HS-27A (cell line): ENCODE measurements at regions not wholly inside any gene's neighbourhood (a gene's known extent, or its start where the extent isn't known, plus 50 kb on each side); places are given as distances from the start of the nearest gene placed in this dataset.

Source experiments
- DNase-seq: peaks from one replicate; pipeline ENCODE4 v3.0.0-alpha.2; 2012; ENCODE audit warnings: low read depth, missing footprints

DNA sequence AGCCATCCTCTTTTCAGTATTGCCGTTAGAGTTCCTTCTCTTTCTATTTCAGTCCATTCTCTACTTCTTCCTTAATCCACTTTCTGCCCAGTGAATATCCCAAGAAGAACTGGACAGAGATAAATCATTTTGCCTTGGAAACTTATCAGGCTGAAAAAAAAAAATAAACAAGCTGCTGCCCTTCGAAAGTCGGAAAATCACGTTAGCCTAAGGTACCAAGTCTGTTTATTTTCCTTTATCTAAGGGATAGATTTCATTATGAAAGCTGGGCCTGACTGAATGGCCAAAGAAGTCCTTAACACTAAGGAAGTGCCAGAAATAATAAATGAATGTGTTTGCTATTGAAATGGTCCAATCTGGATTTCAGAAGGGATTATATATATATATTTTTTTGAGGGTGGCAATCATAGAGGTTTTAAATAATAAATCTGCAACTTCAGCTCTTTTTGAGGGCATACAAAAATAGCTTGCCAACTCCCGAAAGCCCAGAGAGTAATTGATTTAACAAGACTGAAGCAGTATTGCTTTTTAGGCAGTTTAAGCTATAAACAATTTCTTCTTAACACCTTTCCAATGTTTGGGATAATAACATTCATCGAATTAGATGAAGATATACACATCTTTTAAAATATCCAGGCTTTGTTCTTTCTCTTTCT is 127.0 kb upstream of the STMND1 start:
- no peak for DNase-seq

- DNase-seq = no peak
Observed at GRCh38 chr6:16974387-16974673, 127.5 kb upstream of the STMND1 start.

DNA sequence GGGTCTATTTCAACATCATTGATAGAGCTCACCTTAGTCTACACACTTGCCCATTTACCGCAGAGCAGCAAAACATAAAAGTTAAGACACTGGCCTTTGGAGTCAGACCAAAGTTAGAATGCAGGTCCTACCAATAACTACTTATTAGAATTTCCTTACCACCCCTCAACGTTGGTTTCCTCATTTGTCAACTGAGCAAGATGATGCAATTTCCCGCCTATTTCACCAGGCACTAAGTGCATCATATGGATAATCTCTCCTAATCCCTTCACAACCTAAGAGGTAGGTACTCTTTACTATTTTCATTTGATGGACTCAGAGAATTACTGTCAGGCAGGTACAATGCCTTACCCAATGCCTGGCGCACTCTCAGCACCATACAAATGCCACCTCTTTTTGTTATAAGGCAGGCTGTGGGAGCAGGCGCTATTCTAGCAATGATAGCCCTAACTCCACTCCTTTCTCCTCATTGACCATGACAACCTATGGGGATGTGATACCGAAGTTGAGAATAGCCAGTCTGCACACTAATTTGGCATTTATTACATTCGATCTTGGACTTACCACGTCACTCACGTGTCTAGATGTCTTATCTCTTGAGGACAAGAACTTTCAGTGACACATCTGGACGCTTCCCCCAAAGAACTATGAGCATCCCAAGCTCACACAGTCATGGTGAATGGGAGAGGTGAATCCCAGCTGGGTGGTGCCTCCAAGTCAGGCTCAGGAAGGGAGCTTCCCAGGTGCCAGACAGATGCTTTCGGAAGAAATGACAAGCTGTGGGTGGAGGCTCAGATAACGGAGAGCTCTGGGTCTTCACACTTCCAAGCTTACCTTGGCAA is 128.1 kb upstream of the STMND1 start:
- no peak for DNase-seq

- DNase-seq = no peak
Observed at GRCh38 chr6:16973051-16973450, 128.8 kb upstream of the STMND1 start.

GRCh38 chr6:16972535-16972934 is 129.3 kb upstream of the STMND1 start:
- no peak for DNase-seq

DNA sequence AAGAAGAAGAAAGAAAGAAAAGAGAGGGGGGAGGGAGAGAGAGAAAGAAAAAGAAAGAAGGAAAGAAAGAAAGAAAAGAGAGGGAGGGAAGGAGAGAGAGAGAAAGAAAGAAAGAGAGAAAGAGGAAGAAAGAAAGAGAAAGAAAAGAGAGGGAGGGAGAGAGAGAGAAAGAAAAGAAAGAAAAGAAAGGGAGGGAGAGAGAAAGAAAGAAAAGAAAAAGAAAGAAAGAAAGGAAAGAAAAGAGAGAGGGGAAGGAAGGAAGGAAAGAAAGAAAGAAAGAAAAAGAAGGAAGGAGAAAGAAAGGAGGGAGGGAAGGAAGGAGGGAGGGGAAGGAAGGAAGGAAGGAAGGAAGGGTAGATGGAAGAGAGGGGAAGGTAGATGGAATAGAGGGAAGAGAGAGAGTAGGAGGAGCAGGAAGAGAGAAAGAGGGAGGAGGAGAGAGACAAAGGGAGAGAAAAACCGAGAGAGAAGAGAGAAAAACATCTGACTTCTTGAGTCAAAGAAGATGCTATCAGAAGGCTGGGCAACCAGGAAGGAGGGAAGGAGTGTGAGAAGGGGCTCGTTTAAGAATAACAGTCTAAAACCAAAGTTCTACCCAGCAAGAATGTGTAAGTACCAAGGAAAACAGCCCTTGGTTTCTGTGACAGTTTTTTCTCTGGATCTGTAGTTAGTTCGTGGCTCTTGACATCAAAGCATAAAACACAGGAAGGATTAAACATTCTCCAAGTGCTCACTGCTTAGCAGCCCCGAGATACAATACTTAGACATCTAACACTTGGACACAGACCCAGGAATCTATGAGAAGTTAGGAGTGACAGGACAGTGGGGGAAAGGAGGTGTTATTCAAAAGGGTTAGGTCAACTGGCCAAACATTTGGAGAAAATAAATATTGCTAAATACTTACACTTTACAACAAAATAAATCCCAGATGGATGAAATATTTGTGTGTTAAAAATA is 131.9 kb upstream of the STMND1 start:
- no peak for DNase-seq

- DNase-seq = no peak
Observed at GRCh38 chr6:16968101-16968500, 133.7 kb upstream of the STMND1 start.

GRCh38 chr6:16967470-16967817 is 134.4 kb upstream of the STMND1 start:
- no peak for DNase-seq

DNA sequence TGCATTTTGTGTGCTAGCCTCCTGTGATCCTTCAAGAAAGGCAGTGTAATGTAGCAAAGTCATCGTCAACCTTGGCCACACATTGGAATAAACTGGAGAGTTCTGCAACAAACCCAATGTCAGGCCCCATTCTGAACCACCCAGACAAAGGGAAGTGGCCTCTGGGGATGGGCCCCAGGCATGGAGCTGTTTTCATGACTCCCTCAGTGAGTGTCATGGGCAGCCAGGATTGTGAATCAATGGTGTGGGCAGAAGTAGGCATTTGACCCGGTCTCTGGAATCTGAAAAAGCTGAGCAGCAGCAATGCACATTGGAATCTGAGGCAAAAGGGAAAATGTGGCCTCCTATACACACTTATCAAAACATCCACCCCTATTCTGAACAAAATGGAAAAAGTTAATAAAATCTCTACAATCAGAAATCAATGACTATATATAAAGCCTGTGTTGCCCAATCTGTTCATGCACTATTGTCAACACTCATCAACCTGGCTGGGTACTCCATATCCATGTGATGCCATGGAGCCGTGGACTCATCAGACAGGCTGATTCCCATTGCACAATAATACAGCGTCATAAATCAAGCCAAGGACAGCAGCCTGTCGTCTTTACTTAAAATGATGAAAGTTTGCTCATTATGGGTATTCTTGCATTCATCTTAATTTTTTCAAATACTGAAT is 134.9 kb upstream of the STMND1 start:
- no peak for DNase-seq

DNA sequence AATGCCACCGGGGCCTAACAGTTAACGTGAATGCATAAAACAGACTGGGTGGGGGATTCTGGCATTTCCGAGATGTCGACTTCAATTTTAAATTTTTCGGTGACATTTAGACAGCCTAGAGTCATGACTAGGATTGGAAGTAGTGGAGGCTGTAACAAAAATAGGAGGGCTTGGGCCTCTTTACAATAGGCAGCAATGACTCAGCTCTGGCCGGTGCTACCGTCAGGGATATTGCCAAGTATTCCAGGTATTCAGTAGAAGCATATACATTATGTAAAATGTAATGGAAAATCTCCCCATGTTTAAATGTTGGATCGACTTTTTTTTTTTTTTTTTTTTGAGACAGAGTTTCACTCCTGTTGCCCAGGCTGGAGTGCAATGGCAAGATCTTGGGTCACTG is 136.2 kb upstream of the STMND1 start:
- DNase-seq = no peak

DNA sequence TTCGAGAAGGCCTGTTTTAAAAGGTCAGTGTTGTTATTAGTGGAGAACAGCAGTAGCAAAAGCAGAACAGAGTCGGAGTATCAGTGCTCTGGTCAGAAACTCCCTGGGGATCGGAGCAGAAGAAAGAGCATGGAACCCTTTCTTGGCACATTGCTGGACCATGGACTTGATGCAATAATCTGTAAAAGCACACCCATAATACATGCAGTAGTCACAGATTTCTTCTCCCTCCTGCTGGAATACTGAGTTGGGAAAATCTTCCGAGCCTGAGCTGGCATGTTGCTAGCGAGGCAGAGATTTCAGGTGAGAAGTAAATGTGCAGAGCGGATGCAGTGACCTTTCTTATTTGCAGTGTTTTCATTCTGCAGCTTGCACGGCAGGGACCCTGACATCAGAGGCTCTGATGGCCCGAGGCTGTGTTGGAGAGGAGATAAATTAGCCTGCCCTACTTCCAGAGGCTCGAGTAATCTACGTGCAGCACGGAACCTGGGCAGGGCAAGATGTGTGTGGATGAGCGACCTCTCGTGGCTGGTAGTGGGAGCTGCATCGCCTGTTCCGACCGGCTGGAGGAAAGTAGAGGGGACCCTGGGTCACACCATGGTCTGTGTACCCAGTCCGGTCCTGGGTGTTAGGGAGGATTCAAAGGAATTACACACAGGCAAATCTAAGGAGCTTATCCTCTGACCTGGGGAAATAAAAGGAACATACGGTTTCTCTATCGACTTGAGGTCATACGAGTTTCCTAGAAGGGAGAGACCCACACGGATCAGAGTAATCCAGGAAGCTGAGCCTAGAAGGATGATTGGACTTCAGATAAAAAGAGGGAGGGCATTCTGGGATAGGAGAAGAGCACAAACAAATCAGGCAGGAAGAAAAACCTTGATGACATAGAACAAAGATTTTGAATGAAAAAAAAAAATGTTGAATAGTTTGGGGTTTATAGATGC is 137.0 kb upstream of the STMND1 start:
- DNase-seq = peak; percentile 36

DNA sequence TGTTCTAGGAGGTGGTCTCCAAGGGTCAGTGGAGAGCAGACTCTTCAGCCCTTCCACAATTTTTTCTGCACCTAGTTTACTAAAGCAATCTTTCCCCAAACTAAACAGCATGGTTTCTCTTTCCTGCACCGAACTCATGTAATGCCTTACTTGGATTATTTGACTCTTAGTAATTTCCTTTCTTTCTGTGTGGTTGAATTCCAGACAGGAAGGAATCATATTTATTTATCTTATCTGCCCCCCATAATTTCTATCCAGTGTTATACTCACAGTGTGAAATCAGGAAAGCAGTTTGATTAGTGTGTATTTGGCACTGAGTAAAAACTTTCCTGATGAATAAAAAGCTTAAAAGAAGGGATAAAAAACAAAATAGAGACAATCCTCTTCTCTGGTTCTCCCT is 140.3 kb upstream of the STMND1 start:
- DNase-seq = no peak

DNA sequence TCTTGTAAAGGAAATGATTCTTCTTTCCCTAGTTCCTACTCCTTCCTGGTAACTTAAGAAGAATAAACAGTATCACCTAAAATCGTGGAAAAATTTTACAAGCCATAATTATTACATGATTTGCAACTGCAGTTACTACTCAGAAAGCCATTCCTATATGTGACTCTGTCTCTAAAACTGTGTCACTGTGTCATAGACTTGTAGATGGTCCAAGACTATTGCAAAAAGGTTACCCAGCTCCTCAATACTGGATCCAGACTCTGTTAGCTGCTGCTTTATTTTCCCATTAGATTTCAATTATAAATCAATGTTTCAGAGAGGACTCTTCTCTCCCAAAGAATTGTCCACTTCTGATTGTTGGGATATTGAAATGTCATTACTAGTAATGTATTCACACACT is 142.1 kb upstream of the STMND1 start:
- no peak for DNase-seq

- DNase-seq = no peak
Observed at GRCh38 chr6:16956361-16956760, 145.5 kb upstream of the STMND1 start.

- DNase-seq = no peak
Observed at GRCh38 chr6:16955899-16956298, 146.0 kb upstream of the STMND1 start.

DNA sequence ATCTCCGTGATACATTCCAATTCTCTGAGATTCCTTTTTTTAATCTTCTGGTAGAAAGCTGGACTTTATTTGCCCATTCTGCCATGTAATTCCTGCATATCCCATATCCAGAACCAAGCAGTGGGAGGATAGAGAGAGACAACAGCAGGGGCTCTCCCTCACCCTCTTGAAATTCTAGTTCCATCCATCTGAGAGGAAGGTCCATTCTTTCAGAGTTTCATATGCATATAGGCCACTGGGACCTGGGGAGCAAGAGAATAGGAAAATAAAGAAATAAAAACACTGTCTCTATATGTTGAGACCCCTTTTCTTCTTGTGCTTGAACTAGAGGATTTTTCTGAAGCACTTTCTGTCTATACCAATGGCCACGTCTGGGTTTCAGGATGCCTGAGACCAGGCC is 147.9 kb upstream of the STMND1 start:
- no peak for DNase-seq

DNA sequence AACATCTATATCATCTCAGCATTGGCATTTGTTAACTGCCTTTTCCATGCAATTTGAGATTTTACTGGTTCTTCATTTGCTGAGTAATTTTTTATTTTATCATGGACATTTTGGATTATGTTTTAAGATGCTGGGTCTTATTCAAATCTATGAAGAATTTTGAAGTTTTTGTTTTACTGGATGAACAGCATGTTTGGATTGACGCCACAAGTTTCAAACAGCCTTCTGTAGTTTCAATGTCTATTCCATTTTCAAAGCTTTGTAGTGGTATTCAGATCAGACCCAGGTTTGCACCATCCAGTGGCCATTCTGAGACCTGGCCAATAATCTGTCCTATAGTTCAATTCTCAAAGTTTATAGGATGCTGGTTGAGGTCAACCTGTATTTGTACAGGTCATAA is 148.4 kb upstream of the STMND1 start:
- DNase-seq = no peak

DNA sequence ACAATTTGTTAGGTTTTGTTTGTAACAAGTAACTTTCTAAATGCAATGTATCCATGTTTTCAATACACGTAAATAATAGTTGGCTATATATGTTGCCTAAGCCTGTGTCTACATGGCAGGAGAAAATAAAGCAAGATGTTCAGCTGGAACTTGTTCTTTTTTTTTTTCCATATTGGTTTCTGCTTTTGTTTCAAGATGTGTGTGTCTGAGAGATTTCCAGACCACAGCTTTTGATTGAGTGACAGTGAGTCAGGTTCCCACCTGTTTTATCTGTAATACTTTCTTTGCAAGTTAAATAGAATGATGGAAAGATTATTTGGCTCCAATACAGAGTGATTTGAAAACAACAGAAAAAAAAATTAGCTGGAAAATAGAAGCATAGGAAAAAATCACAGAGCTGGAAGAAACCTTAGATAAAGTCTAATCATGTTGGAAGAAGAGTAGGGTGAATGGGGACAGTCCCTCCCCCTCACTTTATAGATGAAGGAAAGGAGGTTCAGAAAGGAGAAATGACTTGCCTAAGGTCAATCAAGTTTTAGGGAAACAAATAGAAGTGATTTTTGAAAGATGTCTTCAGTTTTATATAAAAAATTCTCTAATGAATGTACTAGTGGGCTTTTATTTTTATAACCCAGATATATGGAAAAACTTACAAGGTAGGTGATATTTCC is 150.9 kb upstream of the STMND1 start:
- no peak for DNase-seq

DNA sequence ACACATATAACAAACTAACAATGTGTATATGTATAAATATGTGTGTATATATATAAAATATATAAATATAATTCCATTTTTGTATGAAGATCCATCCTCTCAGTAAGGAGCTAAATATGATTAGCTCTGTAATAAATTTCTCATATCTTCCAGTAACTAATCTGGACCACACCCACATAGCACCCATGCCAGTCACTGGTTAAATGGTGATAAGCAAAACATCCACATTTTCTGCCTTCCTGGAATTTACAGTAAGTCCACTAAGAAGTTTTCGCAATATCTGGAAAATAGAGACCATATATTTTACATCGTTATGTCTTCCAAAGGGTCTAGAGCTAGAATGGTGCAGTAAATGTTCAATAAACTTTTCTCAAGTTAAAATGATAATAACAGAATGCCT is 151.5 kb upstream of the STMND1 start:
- DNase-seq = peak; percentile 31

DNA sequence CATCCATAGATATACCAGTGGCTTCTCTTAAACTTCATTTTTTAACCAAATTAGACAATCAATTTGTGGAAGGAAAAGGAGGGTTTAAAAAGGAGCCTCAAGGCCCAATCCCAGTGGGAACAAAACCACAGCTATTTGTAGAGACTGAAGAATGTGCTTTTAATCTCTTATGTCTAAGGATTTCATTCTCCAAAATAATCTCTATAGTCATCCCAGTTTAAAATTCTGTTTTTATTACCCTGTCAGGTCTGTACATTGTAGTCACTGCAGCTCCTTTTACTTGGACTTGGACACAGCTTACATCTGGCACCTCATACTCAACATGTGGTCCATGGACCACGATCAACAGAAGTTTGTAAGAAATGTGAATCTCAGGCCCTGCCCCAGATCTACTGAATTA is 152.1 kb upstream of the STMND1 start:
- no peak for DNase-seq

DNA sequence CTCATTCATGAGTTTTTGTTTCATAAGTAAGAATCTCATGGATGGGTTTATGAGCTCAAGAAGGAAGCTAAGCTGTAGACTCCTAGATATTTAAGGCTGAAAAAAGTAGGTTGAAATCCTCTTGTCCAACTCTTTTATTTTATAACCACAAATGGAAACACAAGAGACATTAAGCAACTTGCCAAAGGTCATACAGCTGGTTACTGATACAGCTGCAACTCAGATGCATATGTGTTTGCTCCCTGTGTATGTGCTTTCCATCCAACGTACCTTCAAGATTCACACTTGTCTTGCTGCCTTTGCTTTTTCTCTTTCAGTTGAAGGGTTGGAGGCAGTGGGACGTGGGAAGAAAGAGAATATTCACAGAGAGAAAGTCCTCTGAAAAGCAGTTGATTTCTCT is 153.5 kb upstream of the STMND1 start:
- DNase-seq = no peak
